Caco-2 (cell line): ENCODE measurements at regions not wholly inside any gene's neighbourhood (a gene's known extent, or its start where the extent isn't known, plus 50 kb on each side); places are given as distances from the start of the nearest gene placed in this dataset.
"Not testable (repeated sequence)": the region's sequence is repeated elsewhere in the genome, so short reads cannot be mapped to it uniquely, and the experiment has no call there.

Source experiments
- BruUV-seq: library from RNA; stranded (reverse); fragments of 400-500 nt; replicated peaks from 2 replicates; lab custom pipeline; 2021; lab: Mats Ljungman, UMichigan
- CTCF ChIA-PET: fragments of 300-600 bp; sonication (Branson Sonifier 250); formaldehyde crosslinking; loops from one replicate; lab custom pipeline; 2022; ENCODE audit warnings: antibody characterized with exemption; lab: Charles Lee
- POLR2A ChIA-PET: fragments of 300-600 bp; sonication (Branson Sonifier 250); formaldehyde crosslinking; loops from one replicate; lab custom pipeline; 2022; ENCODE audit warnings: antibody characterized with exemption; lab: Charles Lee
- DNase-seq, 2 experiments: peaks; one replicate each; pipeline versions ENCODE4 v3.0.0 to v3.0.0-alpha.2; 2020 to 2022
- H3K27me3 ChIP-seq: replicated peaks from 2 replicates; pipeline ENCODE4 v1.6.0; 2011; ENCODE audit warnings: low read length; ENCODE audit not compliant: control insufficient read depth, insufficient read depth
- H3K36me3 ChIP-seq: 2 replicates; pipeline ENCODE4 v1.5.1; 2011; ENCODE audit warnings: low read length; ENCODE audit not compliant: control insufficient read depth, insufficient read depth
- H3K4me1 ChIP-seq: fragments of 250-450 bp; sonication (Bioruptor Pico); 2 replicates; pipeline ENCODE4 v1.5.1; 2020; ENCODE audit warnings: mild to moderate bottlenecking
- H3K4me3 ChIP-seq: 2 replicates; pipeline ENCODE4 v1.5.1; 2011; ENCODE audit warnings: low read depth, mild to moderate bottlenecking, control low read depth, low read length
- H3K9me3 ChIP-seq: fragments of 250-450 bp; sonication (Bioruptor Pico); 2 replicates; pipeline ENCODE4 v1.5.1; 2020; ENCODE audit warnings: mild to moderate bottlenecking, moderate library complexity
- H3K27ac Mint-ChIP-seq: one replicate; pipeline ENCODE4 v1.8.0; 2022; ENCODE audit warnings: mixed read lengths; ENCODE audit not compliant: unreplicated experiment
- H3K27me3 Mint-ChIP-seq: one replicate; pipeline ENCODE4 v1.8.0; 2022; ENCODE audit warnings: mixed read lengths; ENCODE audit not compliant: insufficient read depth, unreplicated experiment
- H3K36me3 Mint-ChIP-seq: one replicate; pipeline ENCODE4 v1.8.0; 2022; ENCODE audit warnings: mild to moderate bottlenecking, mixed read lengths; ENCODE audit not compliant: insufficient read depth, unreplicated experiment
- H3K4me1 Mint-ChIP-seq: one replicate; pipeline ENCODE4 v1.8.0; 2022; ENCODE audit warnings: low read depth, mixed read lengths; ENCODE audit not compliant: unreplicated experiment
- H3K4me3 Mint-ChIP-seq: one replicate; pipeline ENCODE4 v1.8.0; 2022; ENCODE audit warnings: mild to moderate bottlenecking, moderate library complexity, mixed read lengths; ENCODE audit not compliant: unreplicated experiment
- H3K9me3 Mint-ChIP-seq: one replicate; pipeline ENCODE4 v1.8.0; 2022; ENCODE audit warnings: mixed read lengths; ENCODE audit not compliant: unreplicated experiment
- intact Hi-C: fragments of 100-400 bp; cut with micrococcal nuclease; formaldehyde crosslinking; loops from one replicate; pipeline ENCODE4 v1.10.0; 2022; ENCODE audit not compliant: unreplicated experiment
- TF ChIP-seq, protein P1 (sequence below), 2 experiments: fragments of 200-600 bp in 1 of 2; IDR thresholded peaks; 1 replicate in 1 of 2; 2 replicates in 1 of 2; pipeline versions ENCODE4 v1.5.1 to v1.8.0; 2011 to 2022; ENCODE audit warnings: antibody characterized with exemption in 1 of 2, control low read depth in 1 of 2, inconsistent platforms in 1 of 2, low read depth in 1 of 2, low read length in 1 of 2, mild to moderate bottlenecking in 1 of 2, moderate library complexity in 1 of 2; ENCODE audit not compliant: insufficient read depth in 1 of 2, severe bottlenecking in 1 of 2, unreplicated experiment in 1 of 2

DNA sequence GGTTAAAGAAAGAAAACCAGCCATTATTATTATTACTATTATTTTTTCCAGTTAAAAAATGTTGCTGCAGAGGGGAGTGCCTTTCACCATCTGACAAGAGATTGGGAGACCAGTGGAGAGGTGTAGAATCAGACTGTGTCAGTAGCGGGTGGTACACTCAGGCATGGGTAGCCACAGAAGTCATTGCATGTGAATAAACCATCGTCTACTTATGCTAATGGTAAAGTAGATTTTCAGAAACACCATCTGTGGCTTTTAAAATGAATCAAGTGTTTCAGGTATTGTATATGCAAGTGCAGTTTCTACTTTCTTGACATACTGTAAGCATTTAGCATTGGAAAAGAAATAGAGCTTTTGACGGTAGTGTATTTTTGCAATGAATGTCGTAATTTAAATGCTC lies 131.5 kb upstream of the SP8 start:
- Histone ChIP-seq H3K4me3 (no peak overlapping the region), H3K27me3 (no peaks in the 10 kb centered on the region), H3K36me3 (no peaks in the 10 kb centered on the region), H3K9me3 (no peaks in the 10 kb centered on the region), H3K4me1 (no peaks in the 10 kb centered on the region)
- BruUV-seq = no TSS peak
- TF ChIP-seq, protein P1, sequence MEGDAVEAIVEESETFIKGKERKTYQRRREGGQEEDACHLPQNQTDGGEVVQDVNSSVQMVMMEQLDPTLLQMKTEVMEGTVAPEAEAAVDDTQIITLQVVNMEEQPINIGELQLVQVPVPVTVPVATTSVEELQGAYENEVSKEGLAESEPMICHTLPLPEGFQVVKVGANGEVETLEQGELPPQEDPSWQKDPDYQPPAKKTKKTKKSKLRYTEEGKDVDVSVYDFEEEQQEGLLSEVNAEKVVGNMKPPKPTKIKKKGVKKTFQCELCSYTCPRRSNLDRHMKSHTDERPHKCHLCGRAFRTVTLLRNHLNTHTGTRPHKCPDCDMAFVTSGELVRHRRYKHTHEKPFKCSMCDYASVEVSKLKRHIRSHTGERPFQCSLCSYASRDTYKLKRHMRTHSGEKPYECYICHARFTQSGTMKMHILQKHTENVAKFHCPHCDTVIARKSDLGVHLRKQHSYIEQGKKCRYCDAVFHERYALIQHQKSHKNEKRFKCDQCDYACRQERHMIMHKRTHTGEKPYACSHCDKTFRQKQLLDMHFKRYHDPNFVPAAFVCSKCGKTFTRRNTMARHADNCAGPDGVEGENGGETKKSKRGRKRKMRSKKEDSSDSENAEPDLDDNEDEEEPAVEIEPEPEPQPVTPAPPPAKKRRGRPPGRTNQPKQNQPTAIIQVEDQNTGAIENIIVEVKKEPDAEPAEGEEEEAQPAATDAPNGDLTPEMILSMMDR (IDR thresholded peaks at IDR 0.05; ENCODE audit: insufficient read depth in 1 of 2, low read depth in 1 of 2, low read length in 1 of 2, severe bottlenecking in 1 of 2, unreplicated experiment in 1 of 2) = no peak
- Mint-ChIP-seq H3K36me3 (no peaks in the 10 kb centered on the region), H3K27ac (no peak overlapping the region), H3K4me3 (no peak overlapping the region), H3K27me3 (no peaks in the 10 kb centered on the region), H3K9me3 (peaks cover 9% of the 10 kb centered on the region), H3K4me1 (no peaks in the 10 kb centered on the region)
- intact Hi-C loops = loop anchor here (10.0 kb wide), 1 partner anchor 337 kb away; no protein-coding TSS in a partner anchor
- POLR2A ChIA-PET = no interaction called here
- CTCF ChIA-PET = no interaction called here
- no peak for DNase-seq

DNA sequence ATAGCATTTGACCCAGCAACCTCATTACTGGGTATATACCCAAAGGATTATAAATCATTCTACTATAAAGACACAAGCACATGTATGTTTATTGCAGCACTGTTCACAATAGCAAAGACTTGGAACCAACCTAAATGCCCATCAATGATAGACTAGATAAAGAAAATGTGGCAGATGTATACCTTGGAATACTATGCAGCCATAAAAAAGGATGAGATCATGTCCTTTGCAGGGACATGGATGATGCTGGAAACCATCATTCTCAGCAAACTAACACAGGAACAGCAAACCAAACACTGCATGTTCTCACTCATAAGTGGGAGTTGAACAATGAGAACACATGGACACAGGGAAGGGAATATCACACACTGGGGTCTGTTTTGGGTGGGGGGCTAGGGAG lies 140.5 kb upstream of the SP8 start:
- BruUV-seq, DNase-seq, H3K27ac Mint-ChIP-seq, H3K9me3 ChIP-seq, H3K4me3 ChIP-seq, intact Hi-C loops, CTCF ChIA-PET, H3K36me3 ChIP-seq, H3K36me3 Mint-ChIP-seq, H3K4me1 ChIP-seq, H3K27me3 ChIP-seq, POLR2A ChIA-PET, H3K27me3 Mint-ChIP-seq, H3K4me3 Mint-ChIP-seq, H3K4me1 Mint-ChIP-seq, H3K9me3 Mint-ChIP-seq: not testable (repeated sequence)

GRCh38 chr7:20927976-20928375 lies 141.3 kb upstream of the SP8 start:
- H3K4me1 Mint-ChIP-seq = no peaks in the 10 kb centered on the region
- Histone ChIP-seq H3K4me3 (no peak overlapping the region), H3K27me3 (no peaks in the 10 kb centered on the region), H3K9me3 (no peaks in the 10 kb centered on the region; the same call in 1 of the 2 replicates), H3K36me3 (no peaks in the 10 kb centered on the region), H3K4me1 (no peaks in the 10 kb centered on the region)
- TF ChIP-seq, protein P1 (IDR thresholded peaks at IDR 0.05; ENCODE audit: insufficient read depth in 1 of 2, low read depth in 1 of 2, low read length in 1 of 2, severe bottlenecking in 1 of 2, unreplicated experiment in 1 of 2) = no peak
- no peak overlapping the region for H3K4me3 Mint-ChIP-seq
- no peaks in the 10 kb centered on the region for H3K27me3 Mint-ChIP-seq
- ChIA-PET CTCF (no interaction called here), POLR2A (no interaction called here)
- H3K36me3 Mint-ChIP-seq = no peaks in the 10 kb centered on the region
- intact Hi-C loops = no loop called here
- no peak for DNase-seq
- no TSS peak for BruUV-seq
- no peak overlapping the region for H3K27ac Mint-ChIP-seq
- no peaks in the 10 kb centered on the region for H3K9me3 Mint-ChIP-seq

GRCh38 chr7:20929199-20929598 lies 142.5 kb upstream of the SP8 start:
- no peak overlapping the region for H3K4me3 ChIP-seq
- intact Hi-C loops = no loop called here
- BruUV-seq = no TSS peak
- no peaks in the 10 kb centered on the region for H3K27me3 ChIP-seq
- no peak overlapping the region for H3K27ac Mint-ChIP-seq
- CTCF ChIA-PET = no interaction called here
- no peak for DNase-seq
- no peak overlapping the region for H3K4me3 Mint-ChIP-seq
- H3K9me3 ChIP-seq = no peaks in the 10 kb centered on the region; the same call in 1 of the 2 replicates
- TF ChIP-seq, protein P1 (IDR thresholded peaks at IDR 0.05; ENCODE audit: insufficient read depth in 1 of 2, low read depth in 1 of 2, low read length in 1 of 2, severe bottlenecking in 1 of 2, unreplicated experiment in 1 of 2) = no peak
- H3K4me1 Mint-ChIP-seq = no peaks in the 10 kb centered on the region
- H3K27me3 Mint-ChIP-seq = no peaks in the 10 kb centered on the region
- POLR2A ChIA-PET = no interaction called here
- H3K36me3 ChIP-seq = no peaks in the 10 kb centered on the region
- no peaks in the 10 kb centered on the region for H3K4me1 ChIP-seq
- no peaks in the 10 kb centered on the region for H3K9me3 Mint-ChIP-seq
- H3K36me3 Mint-ChIP-seq = no peaks in the 10 kb centered on the region
